ENCODE measurements at regions not wholly inside any gene's neighbourhood (a gene's known extent, or its start where the extent isn't known, plus 50 kb on each side); places are given as distances from the start of the nearest gene placed in this dataset.
A peak's percentile ranks its signal among the peaks of the same experiment; 100 is the strongest.

DNA sequence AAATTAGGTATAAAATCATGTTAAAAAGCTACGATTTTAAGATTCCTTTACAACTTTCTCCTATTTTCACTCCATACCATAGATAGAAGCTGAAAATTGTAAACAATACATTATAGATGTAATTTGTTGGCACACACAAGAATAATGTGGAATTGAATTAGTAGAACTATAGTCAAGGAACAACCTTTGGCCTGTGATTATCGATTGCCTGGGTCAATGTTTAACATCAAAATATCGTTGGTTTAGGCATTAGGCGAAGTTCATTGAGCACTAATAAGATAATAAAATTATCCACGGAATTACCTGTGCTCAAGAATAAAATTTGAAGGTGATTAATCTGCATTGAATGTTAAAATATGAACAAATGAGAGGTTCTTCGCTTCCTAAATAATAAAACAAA is 455.1 kb upstream of the ZP4 start (continued):
- TF ChIP-seq, protein P1, sequence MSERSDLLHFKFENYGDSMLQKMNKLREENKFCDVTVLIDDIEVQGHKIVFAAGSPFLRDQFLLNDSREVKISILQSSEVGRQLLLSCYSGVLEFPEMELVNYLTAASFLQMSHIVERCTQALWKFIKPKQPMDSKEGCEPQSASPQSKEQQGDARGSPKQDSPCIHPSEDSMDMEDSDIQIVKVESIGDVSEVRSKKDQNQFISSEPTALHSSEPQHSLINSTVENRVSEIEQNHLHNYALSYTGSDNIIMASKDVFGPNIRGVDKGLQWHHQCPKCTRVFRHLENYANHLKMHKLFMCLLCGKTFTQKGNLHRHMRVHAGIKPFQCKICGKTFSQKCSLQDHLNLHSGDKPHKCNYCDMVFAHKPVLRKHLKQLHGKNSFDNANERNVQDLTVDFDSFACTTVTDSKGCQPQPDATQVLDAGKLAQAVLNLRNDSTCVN (CRISPR knock-in tag; IDR thresholded peaks at IDR 0.05; ENCODE audit: borderline replicate concordance), result no peak
- TF ChIP-seq ZNF260 (CRISPR knock-in tag; IDR thresholded peaks at IDR 0.05; ENCODE audit: borderline replicate concordance, low read depth) (no peak), KAT2B (IDR thresholded peaks at IDR 0.05; ENCODE audit: borderline replicate concordance, low read depth, low read length) (peak; percentile 71; the same call in 1 of the 2 replicates), ELF3 (CRISPR knock-in tag; IDR thresholded peaks at IDR 0.05) (no peak), YEATS2 (CRISPR knock-in tag; IDR thresholded peaks at IDR 0.05; ENCODE audit: borderline replicate concordance) (no peak), IRF2 (CRISPR knock-in tag; IDR thresholded peaks at IDR 0.05) (no peak), ZNF7 (CRISPR knock-in tag; IDR thresholded peaks at IDR 0.05) (no peak), ZNF501 (CRISPR knock-in tag; IDR thresholded peaks at IDR 0.05) (no peak), ZNF101 (CRISPR knock-in tag; IDR thresholded peaks at IDR 0.05; ENCODE audit: borderline replicate concordance, low read depth) (no peak), ZNF121 (CRISPR knock-in tag; IDR thresholded peaks at IDR 0.05) (no peak), ZNF383 (CRISPR knock-in tag; IDR thresholded peaks at IDR 0.05; ENCODE audit: borderline replicate concordance) (no peak), PHF21A (CRISPR knock-in tag; IDR thresholded peaks at IDR 0.05) (no peak), SP4 (CRISPR knock-in tag; IDR thresholded peaks at IDR 0.05) (no peak), ZMYM4 (CRISPR knock-in tag; IDR thresholded peaks at IDR 0.05) (no peak)
- TF ChIP-seq, protein P2, sequence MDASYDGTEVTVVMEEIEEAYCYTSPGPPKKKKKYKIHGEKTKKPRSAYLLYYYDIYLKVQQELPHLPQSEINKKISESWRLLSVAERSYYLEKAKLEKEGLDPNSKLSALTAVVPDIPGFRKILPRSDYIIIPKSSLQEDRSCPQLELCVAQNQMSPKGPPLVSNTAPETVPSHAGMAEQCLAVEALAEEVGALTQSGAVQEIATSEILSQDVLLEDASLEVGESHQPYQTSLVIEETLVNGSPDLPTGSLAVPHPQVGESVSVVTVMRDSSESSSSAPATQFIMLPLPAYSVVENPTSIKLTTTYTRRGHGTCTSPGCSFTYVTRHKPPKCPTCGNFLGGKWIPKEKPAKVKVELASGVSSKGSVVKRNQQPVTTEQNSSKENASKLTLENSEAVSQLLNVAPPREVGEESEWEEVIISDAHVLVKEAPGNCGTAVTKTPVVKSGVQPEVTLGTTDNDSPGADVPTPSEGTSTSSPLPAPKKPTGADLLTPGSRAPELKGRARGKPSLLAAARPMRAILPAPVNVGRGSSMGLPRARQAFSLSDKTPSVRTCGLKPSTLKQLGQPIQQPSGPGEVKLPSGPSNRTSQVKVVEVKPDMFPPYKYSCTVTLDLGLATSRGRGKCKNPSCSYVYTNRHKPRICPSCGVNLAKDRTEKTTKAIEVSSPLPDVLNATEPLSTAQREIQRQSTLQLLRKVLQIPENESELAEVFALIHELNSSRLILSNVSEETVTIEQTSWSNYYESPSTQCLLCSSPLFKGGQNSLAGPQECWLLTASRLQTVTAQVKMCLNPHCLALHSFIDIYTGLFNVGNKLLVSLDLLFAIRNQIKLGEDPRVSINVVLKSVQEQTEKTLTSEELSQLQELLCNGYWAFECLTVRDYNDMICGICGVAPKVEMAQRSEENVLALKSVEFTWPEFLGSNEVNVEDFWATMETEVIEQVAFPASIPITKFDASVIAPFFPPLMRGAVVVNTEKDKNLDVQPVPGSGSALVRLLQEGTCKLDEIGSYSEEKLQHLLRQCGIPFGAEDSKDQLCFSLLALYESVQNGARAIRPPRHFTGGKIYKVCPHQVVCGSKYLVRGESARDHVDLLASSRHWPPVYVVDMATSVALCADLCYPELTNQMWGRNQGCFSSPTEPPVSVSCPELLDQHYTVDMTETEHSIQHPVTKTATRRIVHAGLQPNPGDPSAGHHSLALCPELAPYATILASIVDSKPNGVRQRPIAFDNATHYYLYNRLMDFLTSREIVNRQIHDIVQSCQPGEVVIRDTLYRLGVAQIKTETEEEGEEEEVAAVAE (CRISPR knock-in tag; IDR thresholded peaks at IDR 0.05; ENCODE audit: borderline replicate concordance), result no peak
- TF ChIP-seq, protein P3, sequence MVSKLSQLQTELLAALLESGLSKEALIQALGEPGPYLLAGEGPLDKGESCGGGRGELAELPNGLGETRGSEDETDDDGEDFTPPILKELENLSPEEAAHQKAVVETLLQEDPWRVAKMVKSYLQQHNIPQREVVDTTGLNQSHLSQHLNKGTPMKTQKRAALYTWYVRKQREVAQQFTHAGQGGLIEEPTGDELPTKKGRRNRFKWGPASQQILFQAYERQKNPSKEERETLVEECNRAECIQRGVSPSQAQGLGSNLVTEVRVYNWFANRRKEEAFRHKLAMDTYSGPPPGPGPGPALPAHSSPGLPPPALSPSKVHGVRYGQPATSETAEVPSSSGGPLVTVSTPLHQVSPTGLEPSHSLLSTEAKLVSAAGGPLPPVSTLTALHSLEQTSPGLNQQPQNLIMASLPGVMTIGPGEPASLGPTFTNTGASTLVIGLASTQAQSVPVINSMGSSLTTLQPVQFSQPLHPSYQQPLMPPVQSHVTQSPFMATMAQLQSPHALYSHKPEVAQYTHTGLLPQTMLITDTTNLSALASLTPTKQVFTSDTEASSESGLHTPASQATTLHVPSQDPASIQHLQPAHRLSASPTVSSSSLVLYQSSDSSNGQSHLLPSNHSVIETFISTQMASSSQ (IDR thresholded peaks at IDR 0.05; ENCODE audit: low read depth), result peak; percentile 74; the same call in 1 of the 2 replicates
- TF ChIP-seq, protein P3 (CRISPR knock-in tag; IDR thresholded peaks at IDR 0.05; ENCODE audit: borderline replicate concordance), result peak; percentile 27; the same call in 1 of the 2 replicates
- TF ChIP-seq, protein P4, sequence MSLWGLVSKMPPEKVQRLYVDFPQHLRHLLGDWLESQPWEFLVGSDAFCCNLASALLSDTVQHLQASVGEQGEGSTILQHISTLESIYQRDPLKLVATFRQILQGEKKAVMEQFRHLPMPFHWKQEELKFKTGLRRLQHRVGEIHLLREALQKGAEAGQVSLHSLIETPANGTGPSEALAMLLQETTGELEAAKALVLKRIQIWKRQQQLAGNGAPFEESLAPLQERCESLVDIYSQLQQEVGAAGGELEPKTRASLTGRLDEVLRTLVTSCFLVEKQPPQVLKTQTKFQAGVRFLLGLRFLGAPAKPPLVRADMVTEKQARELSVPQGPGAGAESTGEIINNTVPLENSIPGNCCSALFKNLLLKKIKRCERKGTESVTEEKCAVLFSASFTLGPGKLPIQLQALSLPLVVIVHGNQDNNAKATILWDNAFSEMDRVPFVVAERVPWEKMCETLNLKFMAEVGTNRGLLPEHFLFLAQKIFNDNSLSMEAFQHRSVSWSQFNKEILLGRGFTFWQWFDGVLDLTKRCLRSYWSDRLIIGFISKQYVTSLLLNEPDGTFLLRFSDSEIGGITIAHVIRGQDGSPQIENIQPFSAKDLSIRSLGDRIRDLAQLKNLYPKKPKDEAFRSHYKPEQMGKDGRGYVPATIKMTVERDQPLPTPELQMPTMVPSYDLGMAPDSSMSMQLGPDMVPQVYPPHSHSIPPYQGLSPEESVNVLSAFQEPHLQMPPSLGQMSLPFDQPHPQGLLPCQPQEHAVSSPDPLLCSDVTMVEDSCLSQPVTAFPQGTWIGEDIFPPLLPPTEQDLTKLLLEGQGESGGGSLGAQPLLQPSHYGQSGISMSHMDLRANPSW (CRISPR knock-in tag; IDR thresholded peaks at IDR 0.05; ENCODE audit: borderline replicate concordance), result no peak
